ENCODE measurements at regions not wholly inside any gene's neighbourhood (a gene's known extent, or its start where the extent isn't known, plus 50 kb on each side); places are given as distances from the start of the nearest gene placed in this dataset.

- WGBS (ENCODE audit: low lambda C conversion rate) = 30% methylated on average over 2 of the region's 2 CpGs
- H3K4me2 ChIP-seq = no peak overlapping the region
- H3K4me3 ChIP-seq (ENCODE audit: low read depth in 2 of 2, low read length in 1 of 2) = no peak overlapping the region
- DNase-seq = no peak
- H3K9me2 ChIP-seq = no peaks in the 10 kb centered on the region
- H2AFZ ChIP-seq (ENCODE audit: low read depth) = no peak overlapping the region
- H3K36me3 ChIP-seq (replicated peaks in 1 of 2; ENCODE audit: control insufficient read depth in 1 of 2, insufficient read depth in 2 of 2, low read length in 1 of 2) = no peaks in the 10 kb centered on the region
- no peak for TF ChIP-seq RAD21 (IDR thresholded peaks at IDR 0.05; ENCODE audit: low read length)
- TF ChIP-seq, protein P1, sequence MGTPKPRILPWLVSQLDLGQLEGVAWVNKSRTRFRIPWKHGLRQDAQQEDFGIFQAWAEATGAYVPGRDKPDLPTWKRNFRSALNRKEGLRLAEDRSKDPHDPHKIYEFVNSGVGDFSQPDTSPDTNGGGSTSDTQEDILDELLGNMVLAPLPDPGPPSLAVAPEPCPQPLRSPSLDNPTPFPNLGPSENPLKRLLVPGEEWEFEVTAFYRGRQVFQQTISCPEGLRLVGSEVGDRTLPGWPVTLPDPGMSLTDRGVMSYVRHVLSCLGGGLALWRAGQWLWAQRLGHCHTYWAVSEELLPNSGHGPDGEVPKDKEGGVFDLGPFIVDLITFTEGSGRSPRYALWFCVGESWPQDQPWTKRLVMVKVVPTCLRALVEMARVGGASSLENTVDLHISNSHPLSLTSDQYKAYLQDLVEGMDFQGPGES (IDR thresholded peaks at IDR 0.05; ENCODE audit: low read depth, low read length) = no peak
- H4K20me1 ChIP-seq (ENCODE audit: insufficient read depth) = no peaks in the 10 kb centered on the region
- H3K27me3 ChIP-seq (ENCODE audit: insufficient read depth) = no peaks in the 10 kb centered on the region
- H3K79me2 ChIP-seq (ENCODE audit: insufficient read depth) = no peaks in the 10 kb centered on the region
- no peaks in the 10 kb centered on the region for H3K4me1 ChIP-seq (ENCODE audit: control insufficient read depth in 1 of 2, insufficient read depth in 2 of 2, low read depth in 1 of 2, low read length in 1 of 2)
- peaks cover 6% of the 10 kb centered on the region for H3F3A ChIP-seq (replicated peaks; ENCODE audit: insufficient read depth)
- CTCF ChIA-PET = no interaction called here
- POLR2A ChIA-PET = no interaction called here
- H3K9ac ChIP-seq = no peak overlapping the region
- no peak overlapping the region for H3K27ac ChIP-seq (ENCODE audit: low read depth in 2 of 2, low read length in 1 of 2)
- H3K9me3 ChIP-seq = no peaks in the 10 kb centered on the region
Measured at GRCh38 chr4:54898656-54899340, 226.6 kb downstream of the KDR start.

DNA sequence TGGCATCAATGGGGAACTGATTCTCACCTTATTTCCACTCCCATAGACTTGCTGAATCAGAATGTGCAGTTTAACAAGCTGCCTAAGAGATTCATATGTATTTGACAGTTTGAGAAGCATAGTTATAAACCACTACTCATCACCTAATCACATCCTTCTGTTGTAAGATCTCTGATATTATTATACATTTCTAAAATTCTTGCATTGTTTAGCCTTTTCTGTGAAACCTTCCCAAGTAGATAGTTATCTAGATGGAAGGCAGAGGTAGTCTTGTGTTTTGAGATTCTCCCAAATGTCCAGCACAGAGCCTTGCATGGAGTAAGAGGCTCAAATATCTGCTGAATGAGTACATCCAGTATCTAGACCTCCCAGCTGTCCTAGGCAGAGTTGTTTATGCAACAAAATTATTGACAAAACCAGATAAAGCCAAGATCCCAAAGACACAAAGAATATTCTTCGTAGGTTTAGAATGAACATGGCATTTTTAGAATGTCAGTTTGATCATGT, 227.3 kb downstream of the KDR start:
- no peak overlapping the region for H3K27ac ChIP-seq (ENCODE audit: low read depth in 2 of 2, low read length in 1 of 2)
- no peak overlapping the region for H3K9ac ChIP-seq
- H2AFZ ChIP-seq (ENCODE audit: low read depth) = no peak overlapping the region
- no peaks in the 10 kb centered on the region for H3K36me3 ChIP-seq (replicated peaks in 1 of 2; ENCODE audit: control insufficient read depth in 1 of 2, insufficient read depth in 2 of 2, low read length in 1 of 2)
- peaks cover 6% of the 10 kb centered on the region for H3F3A ChIP-seq (replicated peaks; ENCODE audit: insufficient read depth)
- TF ChIP-seq FOSL2 (IDR thresholded peaks at IDR 0.05; ENCODE audit: borderline replicate concordance, low read depth) (no peak), MAX (IDR thresholded peaks at IDR 0.05; ENCODE audit: low read depth) (no peak), ELF1 (IDR thresholded peaks at IDR 0.05) (no peak), SIN3A (IDR thresholded peaks at IDR 0.05; ENCODE audit: borderline replicate concordance, low read depth, low read length) (no peak), FOXJ3 (CRISPR knock-in tag; IDR thresholded peaks at IDR 0.05) (no peak), MEF2A (IDR thresholded peaks at IDR 0.05; ENCODE audit: borderline replicate concordance, low read depth) (no peak), POLR2AphosphoS5 (IDR thresholded peaks at IDR 0.05; ENCODE audit: low read depth, low read length) (no peak)
- TF ChIP-seq, protein P2, sequence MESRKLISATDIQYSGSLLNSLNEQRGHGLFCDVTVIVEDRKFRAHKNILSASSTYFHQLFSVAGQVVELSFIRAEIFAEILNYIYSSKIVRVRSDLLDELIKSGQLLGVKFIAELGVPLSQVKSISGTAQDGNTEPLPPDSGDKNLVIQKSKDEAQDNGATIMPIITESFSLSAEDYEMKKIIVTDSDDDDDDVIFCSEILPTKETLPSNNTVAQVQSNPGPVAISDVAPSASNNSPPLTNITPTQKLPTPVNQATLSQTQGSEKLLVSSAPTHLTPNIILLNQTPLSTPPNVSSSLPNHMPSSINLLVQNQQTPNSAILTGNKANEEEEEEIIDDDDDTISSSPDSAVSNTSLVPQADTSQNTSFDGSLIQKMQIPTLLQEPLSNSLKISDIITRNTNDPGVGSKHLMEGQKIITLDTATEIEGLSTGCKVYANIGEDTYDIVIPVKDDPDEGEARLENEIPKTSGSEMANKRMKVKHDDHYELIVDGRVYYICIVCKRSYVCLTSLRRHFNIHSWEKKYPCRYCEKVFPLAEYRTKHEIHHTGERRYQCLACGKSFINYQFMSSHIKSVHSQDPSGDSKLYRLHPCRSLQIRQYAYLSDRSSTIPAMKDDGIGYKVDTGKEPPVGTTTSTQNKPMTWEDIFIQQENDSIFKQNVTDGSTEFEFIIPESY (IDR thresholded peaks at IDR 0.05; ENCODE audit: borderline replicate concordance, low read depth) = no peak
- no peaks in the 10 kb centered on the region for H4K20me1 ChIP-seq (ENCODE audit: insufficient read depth)
- H3K4me3 ChIP-seq (ENCODE audit: low read depth in 2 of 2, low read length in 1 of 2) = no peak overlapping the region
- no peak overlapping the region for H3K4me2 ChIP-seq
- ChIA-PET CTCF (no interaction called here), POLR2A (no interaction called here)
- H3K4me1 ChIP-seq (ENCODE audit: control insufficient read depth in 1 of 2, insufficient read depth in 2 of 2, low read depth in 1 of 2, low read length in 1 of 2) = no peaks in the 10 kb centered on the region; a peak in 1 of 4 replicates
- no peaks in the 10 kb centered on the region for H3K9me3 ChIP-seq
- WGBS (ENCODE audit: low lambda C conversion rate) = 9% methylated on average over 1 of the region's 1 CpG
- H3K27me3 ChIP-seq (ENCODE audit: insufficient read depth) = no peaks in the 10 kb centered on the region
- H3K79me2 ChIP-seq (ENCODE audit: insufficient read depth) = no peaks in the 10 kb centered on the region
- no peaks in the 10 kb centered on the region for H3K9me2 ChIP-seq
- no peak for DNase-seq
